ENCODE measurements at regions not wholly inside any gene's neighbourhood (a gene's known extent, or its start where the extent isn't known, plus 50 kb on each side); places are given as distances from the start of the nearest gene placed in this dataset.
"Not testable (repeated sequence)": the region's sequence is repeated elsewhere in the genome, so short reads cannot be mapped to it uniquely, and the experiment has no call there.

GRCh38 chr10:30736685-30737232 is 107.2 kb upstream of the LYZL2 start:
- peak in 2 of 3 donors; percentile 53 to 68 for DNase-seq (ENCODE audit: low read depth in 2 of 3, low spot score in 2 of 3)

GRCh38 chr10:30734901-30735300 is 105.3 kb upstream of the LYZL2 start:
- peak in 2 of 3 donors; percentile 29 to 74 for DNase-seq (ENCODE audit: low read depth in 2 of 3, low spot score in 2 of 3)

DNA sequence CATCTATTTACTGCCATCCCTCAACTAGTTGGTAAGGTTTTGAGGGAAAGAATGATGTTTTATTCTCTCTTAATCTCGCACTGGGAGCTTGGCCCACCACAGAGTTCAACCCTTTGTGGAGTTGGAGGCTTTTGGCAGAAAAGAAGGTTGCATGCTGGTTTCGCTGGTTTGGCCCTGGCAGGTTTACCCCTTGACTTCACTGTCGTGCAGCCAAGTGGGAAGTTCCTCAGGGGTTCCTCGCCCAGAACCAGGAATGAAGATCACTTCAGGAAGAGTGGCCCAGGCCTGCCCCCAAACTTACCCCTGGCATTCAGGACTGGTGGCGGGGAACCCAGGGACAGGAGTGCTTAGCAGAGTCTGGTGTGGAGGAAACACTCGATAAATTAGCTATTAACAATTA is 103.1 kb upstream of the LYZL2 start:
- DNase-seq (ENCODE audit: low read depth in 2 of 3, low spot score in 2 of 3), result no peak

- no peak for DNase-seq (ENCODE audit: low read depth in 2 of 3, low spot score in 2 of 3)
Observed at GRCh38 chr10:30731963-30732362, 102.4 kb upstream of the LYZL2 start.

- no peak for DNase-seq (ENCODE audit: low read depth in 2 of 3, low spot score in 2 of 3)
Observed at GRCh38 chr10:30730306-30730705, 100.8 kb upstream of the LYZL2 start.

DNA sequence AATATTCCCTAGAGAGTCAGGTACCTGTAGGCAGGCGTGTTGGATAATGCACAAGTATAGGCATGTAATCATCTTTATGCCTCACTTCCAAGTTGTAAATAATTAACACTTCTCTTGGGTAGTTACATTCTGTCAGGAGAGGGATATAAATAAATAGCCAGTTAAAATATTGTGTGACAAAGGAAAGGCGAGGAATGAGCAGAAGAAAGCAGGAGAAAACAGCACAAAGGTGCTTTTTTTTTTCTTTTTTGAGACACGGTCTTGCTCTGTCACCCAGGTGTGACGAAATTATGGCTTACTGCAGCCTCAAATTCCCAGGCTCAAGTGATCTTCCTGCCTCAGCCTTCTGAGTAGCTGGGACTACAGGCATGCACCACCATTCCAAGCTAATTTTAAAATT is 99.2 kb upstream of the LYZL2 start:
- no peak for DNase-seq (ENCODE audit: low read depth in 2 of 3, low spot score in 2 of 3)

DNA sequence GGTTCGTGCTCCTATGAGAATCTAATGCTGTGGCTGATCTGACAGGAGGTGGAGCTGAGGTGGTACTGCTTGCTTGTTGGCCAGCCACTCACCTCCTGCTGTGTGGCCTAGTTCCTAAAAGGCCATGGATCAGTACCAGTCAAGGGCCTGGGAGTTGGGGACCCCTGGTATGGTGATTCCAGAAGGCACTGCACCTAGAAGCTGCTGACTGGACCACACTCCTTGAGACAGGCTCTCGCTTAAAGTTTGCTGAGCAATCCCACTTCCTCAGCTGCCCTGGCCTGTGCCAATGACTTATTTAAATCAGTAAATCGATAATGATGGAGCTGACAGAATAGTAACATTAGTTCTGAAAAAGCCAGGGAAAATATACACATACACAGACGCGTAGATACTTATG is 98.6 kb upstream of the LYZL2 start:
- no peak for DNase-seq (ENCODE audit: low read depth in 2 of 3, low spot score in 2 of 3)

GRCh38 chr10:30727524-30727923 is 98.0 kb upstream of the LYZL2 start:
- no peak for DNase-seq (ENCODE audit: low read depth in 2 of 3, low spot score in 2 of 3)

DNA sequence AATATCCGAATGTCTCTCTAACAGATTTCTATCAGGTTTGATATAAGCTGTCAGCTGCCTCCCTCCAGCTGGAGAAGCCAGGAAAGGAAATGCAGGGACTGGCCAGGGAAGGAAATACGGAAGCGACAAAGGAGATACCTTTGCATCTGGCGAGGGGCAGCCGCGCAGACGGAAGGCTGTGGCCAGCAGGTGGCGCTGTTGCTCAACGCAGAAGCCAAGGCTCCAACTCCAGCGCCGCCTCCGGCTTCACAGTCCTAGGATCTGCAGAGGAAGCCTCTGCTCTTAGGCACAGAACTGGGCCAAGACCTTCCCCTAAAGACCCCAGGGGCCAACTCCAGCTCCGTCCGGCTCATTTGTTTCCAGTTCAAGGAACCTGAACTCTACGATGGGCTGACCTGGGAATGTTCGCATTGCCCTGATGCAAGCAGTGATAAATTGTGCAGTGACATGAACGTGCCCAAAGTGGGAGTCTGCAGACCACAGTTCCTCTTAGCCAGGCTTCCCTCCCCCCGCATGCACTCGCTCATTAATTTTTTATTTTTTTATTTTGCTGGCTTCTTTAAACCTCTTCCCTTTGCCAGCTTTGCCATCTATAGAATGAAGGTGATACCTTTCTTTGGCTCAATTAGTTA is 97.3 kb upstream of the LYZL2 start:
- DNase-seq (ENCODE audit: low read depth in 2 of 3, low spot score in 2 of 3), result peak; percentile 69 to 77 (median 73)

GRCh38 chr10:30725661-30726060 is 96.1 kb upstream of the LYZL2 start:
- DNase-seq (ENCODE audit: low read depth in 2 of 3, low spot score in 2 of 3), result no peak

- DNase-seq (ENCODE audit: low read depth in 2 of 3, low spot score in 2 of 3), result no peak
Observed at GRCh38 chr10:30724296-30724695, 94.7 kb upstream of the LYZL2 start.

- peak in 1 of 3 donors; percentile 36 for DNase-seq (ENCODE audit: low read depth in 2 of 3, low spot score in 2 of 3)
Observed at GRCh38 chr10:30722956-30723620, 93.5 kb upstream of the LYZL2 start.

GRCh38 chr10:30719832-30720231 is 90.3 kb upstream of the LYZL2 start:
- DNase-seq (ENCODE audit: low read depth in 2 of 3, low spot score in 2 of 3), result no peak

- DNase-seq (ENCODE audit: low read depth in 2 of 3, low spot score in 2 of 3), result peak in 1 of 3 donors; percentile 27
Observed at GRCh38 chr10:30709700-30710358, 80.3 kb upstream of the LYZL2 start.

DNA sequence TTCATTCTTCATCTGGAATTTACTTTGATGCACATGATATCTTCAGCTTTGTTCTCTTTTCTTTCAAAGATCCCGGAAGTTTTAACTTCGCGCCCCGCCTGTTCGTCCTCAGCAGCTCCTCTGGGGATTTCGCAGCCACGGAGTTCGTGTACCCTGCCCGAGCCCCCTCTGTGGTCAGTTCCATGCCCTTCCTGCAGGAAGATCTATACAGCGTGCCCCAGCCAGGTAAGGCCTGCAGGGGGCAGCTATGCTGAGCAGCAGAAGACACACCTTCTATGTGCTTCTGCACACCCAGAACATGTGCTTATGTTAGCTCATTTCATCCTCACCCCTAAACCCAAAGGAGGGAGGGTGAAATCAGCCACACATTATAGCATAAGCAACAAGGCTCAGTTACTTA is 79.7 kb upstream of the LYZL2 start:
- no peak for DNase-seq (ENCODE audit: low read depth in 2 of 3, low spot score in 2 of 3)

- DNase-seq (ENCODE audit: low read depth in 2 of 3, low spot score in 2 of 3), result no peak
Observed at GRCh38 chr10:30708234-30708633, 78.7 kb upstream of the LYZL2 start.

- DNase-seq (ENCODE audit: low read depth in 2 of 3, low spot score in 2 of 3), result not testable (repeated sequence)
Observed at GRCh38 chr10:30706189-30706588, 76.6 kb upstream of the LYZL2 start.

DNA sequence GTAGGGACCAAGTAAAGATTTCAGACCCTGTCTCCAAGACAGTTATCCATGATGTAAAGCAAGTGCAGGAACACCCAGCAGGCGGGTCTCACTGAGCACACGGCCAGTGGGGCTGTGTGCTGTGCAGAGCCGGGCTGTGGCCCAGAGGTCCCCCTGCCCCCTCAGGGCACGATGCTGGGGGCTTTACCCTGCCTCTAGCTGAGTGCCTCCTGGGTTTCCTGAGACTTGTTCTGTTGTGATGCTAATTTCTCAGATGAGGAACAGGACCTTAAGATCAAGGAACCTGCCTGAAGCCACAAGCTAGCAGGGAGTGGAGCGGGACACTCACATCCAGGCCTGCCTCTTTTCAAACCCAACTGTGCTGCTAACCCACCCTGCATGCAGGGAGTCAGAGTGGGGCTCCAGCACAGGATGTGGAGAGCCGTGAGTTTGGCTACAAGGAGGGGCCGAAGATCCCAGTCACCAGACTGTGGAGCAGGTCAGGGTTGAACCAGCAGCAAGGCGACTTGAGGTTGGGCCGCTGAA is 76.1 kb upstream of the LYZL2 start:
- peak in 2 of 3 donors; percentile 14 to 21 for DNase-seq (ENCODE audit: low read depth in 2 of 3, low spot score in 2 of 3)

GRCh38 chr10:30705101-30705624 is 75.6 kb upstream of the LYZL2 start:
- peak; percentile 16 to 70 (median 51) for DNase-seq (ENCODE audit: low read depth in 2 of 3, low spot score in 2 of 3)

- DNase-seq (ENCODE audit: low read depth in 2 of 3, low spot score in 2 of 3), result not testable (repeated sequence)
Observed at GRCh38 chr10:30704601-30705100, 75.1 kb upstream of the LYZL2 start.

DNA sequence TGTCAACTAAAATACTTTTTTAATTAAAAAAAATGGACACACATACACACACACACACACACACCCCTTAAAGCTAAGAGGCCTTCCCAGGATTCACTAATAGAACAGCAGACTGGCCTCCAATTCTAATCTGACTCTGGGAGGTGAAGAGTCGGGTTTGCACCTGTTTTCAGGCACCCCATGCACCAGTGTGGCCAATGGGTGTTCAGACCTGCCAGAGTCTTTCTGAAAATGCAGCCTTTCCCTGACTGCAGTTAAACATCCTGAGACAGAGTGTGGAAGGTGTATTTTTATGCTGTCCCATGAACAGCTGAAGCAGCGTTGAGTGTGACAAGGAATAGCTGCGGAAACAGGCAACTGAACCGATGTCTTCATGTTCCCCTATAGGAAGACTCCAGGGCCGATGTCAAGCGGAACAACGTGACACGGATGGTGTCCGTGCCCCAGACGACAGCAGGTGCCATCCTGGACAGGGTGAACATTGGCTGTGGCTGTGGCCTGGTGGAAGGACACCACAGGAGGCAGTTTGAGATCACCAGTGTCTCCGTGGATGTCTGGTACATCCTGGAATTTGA is 74.6 kb upstream of the LYZL2 start:
- no peak for DNase-seq (ENCODE audit: low read depth in 2 of 3, low spot score in 2 of 3)

Data from hematopoietic multipotent progenitor cell (in vitro differentiated cells).